HG03039 (cell line): ENCODE measurements at regions not wholly inside any gene's neighbourhood (a gene's known extent, or its start where the extent isn't known, plus 50 kb on each side); places are given as distances from the start of the nearest gene placed in this dataset.
"Not testable (repeated sequence)": the region's sequence is repeated elsewhere in the genome, so short reads cannot be mapped to it uniquely, and the experiment has no call there.

Source experiments
- ATAC-seq: cut with Tn5 transposase; IDR thresholded peaks from one replicate; pipeline ENCODE4 v1.9.1; 2021; ENCODE audit warnings: mild to moderate bottlenecking, moderate library complexity; ENCODE audit not compliant: unreplicated experiment

DNA sequence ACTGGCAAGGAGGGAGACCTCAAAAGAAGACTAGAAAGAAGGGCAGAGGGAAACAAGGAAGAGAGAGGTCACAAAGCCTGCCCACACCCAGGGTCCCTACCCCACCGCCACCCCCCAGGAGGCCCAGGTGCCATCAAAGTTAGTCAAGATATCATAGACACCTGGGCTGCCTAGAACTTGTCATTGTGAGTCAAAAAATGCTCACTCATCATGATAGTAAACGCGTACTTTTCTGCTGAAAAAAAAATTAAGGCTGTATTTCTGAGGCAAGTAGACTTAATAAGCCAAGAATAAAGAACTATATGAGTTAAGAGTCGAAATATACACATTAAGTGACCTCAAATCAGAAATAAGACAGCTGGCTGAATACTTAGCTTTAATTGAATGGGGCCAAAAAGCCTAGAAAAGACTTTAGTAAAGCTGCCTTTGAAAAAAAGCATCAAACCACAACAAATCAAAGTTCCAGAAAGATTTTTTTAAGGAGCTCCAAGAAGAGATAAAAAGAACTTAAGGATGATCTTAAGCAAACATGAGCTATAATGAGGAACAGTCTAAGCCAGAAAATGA lies 415.5 kb upstream of the PPP2R3A start:
- ATAC-seq, result no peak

GRCh38 chr3:135556174-135556573 lies 409.4 kb upstream of the PPP2R3A start:
- ATAC-seq, result no peak

- no peak for ATAC-seq
Observed at GRCh38 chr3:135558150-135558783, 407.3 kb upstream of the PPP2R3A start.

- no peak for ATAC-seq
Observed at GRCh38 chr3:135558906-135559305, 406.6 kb upstream of the PPP2R3A start.

DNA sequence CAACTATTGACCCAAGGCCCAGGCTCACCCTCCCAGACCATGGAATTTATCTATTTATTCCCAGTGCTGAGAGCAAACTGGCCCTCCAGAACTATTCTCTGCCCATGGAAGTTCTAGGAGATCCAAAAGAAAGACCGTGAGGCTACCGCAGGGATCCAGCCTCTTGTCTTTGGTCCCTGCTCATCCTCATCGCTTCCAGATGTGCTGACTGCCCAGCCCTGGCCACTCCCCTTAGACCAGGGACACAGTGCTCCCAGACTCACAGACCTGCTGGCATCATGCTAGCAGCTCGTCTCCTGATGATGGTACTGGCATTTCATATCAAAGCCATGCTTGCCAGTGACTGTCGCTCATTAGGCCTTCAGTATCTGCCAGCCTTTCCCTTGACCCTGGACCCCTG lies 405.7 kb upstream of the PPP2R3A start:
- ATAC-seq, result no peak

DNA sequence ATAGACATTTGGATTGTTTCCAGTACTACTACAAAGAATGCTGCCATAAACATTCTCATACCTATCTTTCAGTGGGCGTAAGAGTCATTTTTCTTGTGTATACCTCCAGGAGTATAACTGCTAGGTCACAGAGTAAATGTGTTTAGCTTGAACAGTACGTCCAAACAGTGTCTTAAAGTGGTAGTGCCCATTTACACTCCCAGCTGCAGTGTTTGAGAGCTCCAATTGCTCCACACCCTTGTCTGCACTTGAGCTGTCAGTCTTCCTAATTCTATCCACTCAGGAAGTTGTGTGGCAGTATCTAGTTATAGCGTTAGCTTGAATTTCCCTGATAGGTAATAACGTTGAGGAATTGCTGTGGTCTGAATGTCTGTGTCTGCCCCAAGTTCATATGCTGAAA lies 404.7 kb upstream of the PPP2R3A start:
- no peak for ATAC-seq

- ATAC-seq, result no peak
Observed at GRCh38 chr3:135564696-135565095, 400.8 kb upstream of the PPP2R3A start.

DNA sequence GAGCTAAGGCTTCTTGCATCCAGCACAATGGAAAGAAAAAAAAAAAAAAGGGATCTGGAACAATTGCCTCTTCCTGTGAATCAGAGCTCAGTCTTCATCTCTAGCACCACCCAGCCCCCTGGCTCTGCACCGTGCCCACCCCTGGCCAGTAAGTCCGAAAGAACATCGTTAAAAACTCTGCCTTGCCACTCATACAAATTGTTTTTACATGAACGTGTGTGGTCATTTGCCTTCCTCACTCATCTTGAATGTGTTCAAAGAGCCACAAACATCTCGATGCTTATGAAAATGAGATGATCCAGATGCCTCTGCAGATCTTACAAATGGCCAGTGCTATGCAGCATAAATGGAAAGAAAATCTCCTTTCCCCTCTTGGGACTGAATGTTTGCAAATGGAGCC lies 400.0 kb upstream of the PPP2R3A start:
- no peak for ATAC-seq

GRCh38 chr3:135567223-135567622 lies 398.3 kb upstream of the PPP2R3A start:
- ATAC-seq, result no peak

DNA sequence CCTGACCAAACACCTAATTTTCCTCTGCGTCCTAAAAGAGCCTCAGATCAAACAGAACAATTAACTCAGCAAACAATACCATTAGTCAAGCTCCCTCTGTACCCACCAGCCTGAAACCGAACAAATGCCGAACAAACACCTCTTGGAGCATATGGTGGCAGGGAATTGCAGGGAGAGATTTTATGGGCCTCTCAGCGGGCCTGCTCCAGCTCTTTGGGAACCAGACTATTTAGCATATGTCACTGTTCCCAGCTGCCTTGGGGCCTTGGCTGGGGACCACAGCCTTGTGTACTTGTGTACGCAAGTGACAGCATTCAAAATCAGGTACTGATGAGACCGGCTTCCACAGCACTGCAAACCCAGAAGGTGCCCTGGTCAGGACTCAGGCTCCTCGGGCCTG lies 388.8 kb upstream of the PPP2R3A start:
- ATAC-seq, result no peak

GRCh38 chr3:135581806-135582205 lies 383.7 kb upstream of the PPP2R3A start:
- no peak for ATAC-seq

DNA sequence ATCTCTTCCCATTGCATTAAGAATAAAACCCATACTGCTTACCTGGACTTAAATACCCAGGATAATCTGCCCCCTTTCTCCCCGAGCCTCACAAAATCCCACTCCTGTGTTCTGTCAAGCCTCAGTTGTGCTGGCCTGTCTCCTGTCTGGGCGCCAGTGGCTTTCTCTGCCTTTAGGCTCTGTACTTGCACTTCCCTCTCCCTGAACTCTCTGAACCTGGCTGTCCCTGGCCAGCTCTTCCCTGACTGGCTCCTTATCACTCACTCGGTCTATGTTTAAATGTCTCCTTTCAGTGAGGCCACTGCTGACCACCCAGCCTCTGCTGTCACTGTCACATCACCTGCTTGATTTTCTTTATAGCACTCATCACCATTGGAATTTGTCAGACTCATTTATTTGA lies 382.7 kb upstream of the PPP2R3A start:
- ATAC-seq, result no peak

DNA sequence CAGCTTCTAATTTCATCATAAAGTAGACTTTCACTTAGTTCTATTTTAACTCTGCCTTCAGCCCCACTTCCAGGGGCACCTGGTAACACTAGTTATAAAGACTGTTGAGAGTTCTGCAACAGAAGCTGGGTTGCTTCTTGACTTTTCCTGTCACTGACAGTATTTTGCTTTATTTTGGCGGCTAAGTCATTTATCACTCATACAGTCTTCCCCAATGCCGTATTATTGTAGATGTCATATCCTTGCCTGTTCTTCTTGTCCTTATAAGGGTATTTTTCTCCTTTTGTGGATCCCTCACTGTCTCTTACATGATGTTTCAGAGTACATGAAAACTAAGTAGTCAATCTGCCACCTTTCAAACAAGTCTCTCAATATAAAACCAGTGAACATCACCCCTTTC lies 369.0 kb upstream of the PPP2R3A start:
- no peak for ATAC-seq

DNA sequence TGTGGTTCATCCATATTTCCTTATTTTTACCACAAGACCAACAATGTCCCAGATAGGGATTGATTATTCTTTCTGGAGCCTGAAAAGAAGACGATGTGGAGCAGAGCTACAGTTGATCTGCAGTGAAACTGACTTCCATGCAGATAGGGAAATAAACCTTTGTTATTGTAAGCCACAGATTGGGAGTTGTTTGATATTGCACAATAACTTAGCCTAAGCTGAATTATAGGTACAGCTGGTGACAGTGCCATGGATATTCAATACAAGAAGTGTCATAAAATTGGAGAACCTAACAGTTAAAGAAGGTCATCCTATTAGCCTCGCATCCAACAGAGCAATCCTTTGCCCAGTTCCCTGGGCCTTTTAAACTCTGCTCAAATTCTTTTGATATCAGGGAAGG lies 367.7 kb upstream of the PPP2R3A start:
- no peak for ATAC-seq

- no peak for ATAC-seq
Observed at GRCh38 chr3:135598597-135598996, 366.9 kb upstream of the PPP2R3A start.

GRCh38 chr3:135604512-135604911 lies 361.0 kb upstream of the PPP2R3A start:
- ATAC-seq, result not testable (repeated sequence)

DNA sequence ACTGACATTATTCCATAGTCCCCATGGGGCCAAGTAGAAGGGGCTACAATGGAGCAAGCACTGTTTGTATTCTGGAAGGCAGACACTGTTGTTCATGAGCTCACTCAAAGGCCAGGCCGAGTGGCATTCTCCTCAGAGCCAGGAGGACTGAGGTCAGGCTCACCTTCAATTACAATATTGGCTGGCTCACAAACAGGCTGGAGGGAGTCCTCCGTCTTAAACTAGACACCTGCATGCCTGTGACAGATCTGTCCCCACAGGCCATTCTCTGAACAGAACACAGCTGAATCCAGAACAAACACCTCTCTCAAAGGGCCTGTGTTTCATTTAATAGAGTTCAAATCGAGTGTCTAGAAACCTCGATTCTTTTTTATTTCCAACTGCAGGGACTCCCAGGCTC lies 347.4 kb upstream of the PPP2R3A start:
- ATAC-seq, result no peak

- ATAC-seq, result no peak
Observed at GRCh38 chr3:135621184-135621920, 344.2 kb upstream of the PPP2R3A start.

- no peak for ATAC-seq
Observed at GRCh38 chr3:135622215-135622614, 343.3 kb upstream of the PPP2R3A start.

DNA sequence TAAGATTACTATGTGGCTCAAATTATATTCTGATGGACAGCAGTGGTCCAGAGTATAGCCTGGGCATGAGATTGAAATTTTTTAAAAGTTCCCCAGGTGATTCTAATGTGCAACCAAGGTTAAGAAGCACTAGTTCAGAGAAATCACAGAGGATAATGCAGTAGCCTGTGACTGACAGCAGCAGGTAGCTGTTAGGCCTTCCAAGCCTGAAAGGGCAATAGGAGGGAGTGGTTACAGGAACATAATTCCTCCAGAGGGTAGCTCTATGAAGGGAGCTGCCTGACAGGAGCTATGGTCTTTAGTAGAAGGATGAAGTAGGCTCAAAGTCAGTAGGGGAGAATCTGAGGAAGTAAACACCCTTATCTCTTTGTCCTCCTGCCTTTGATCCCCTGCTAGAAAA lies 342.9 kb upstream of the PPP2R3A start:
- ATAC-seq, result no peak

- no peak for ATAC-seq
Observed at GRCh38 chr3:135623558-135623957, 342.0 kb upstream of the PPP2R3A start.

GRCh38 chr3:135627057-135627456 lies 338.5 kb upstream of the PPP2R3A start:
- ATAC-seq, result no peak
